A172 (cell line): ENCODE measurements at regions not wholly inside any gene's neighbourhood (a gene's known extent, or its start where the extent isn't known, plus 50 kb on each side); places are given as distances from the start of the nearest gene placed in this dataset.

ENCODE experiments used
- DNase-seq: peaks from one replicate; pipeline ENCODE4 v3.0.0-alpha.2; 2015; ENCODE audit warnings: low spot score

DNA sequence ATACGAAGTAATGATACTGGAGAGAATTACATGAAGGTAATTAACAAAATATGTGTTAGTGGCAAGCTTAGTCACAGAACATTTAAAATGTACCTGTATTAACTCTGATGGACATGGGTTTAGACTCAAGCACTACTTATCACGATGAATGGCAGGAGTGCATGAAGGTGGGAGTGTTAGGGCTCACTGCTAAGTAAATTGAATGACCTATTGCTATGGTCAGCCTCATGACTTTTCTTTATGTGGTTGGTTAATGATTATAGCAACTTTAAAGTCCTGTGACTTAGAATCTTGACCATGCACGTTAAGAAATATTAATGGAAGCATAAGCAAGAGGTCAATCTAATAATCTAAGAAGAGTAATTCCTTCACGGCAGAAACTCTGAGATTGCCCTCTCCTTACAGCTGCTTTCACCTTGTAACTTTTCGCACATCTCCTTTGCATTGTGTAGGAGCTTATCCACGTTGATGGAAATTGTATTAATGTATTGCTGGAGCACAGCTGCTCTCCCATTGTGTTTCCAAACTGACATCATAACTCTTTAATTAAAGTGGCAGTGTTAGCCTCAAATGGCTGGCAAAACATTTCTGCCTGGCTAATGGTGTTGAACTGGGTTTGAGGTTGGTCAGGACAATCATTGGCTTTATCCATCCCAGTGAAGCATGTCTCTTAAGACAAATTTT is 114.5 kb downstream of the RXFP2 start:
- DNase-seq: no peak

DNA sequence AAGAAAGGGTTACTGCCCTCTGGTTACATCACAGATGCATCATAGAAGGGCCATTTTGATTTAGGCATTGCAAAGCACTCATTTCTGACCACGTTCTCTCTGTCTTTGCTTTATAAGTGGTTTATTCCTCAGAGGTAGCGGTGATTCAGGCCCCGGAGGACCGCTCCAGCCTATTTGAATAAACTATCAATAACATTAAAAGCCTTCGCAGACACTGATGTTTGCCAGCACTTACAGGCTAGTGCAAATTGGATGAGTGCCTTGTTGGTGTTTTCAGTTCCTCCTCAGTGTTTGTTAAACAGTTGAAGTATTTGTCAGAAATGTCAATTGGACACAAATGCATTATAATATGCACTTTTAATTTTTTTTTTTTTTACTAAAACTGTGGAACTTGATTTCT is 120.2 kb downstream of the RXFP2 start:
- no peak for DNase-seq

DNA sequence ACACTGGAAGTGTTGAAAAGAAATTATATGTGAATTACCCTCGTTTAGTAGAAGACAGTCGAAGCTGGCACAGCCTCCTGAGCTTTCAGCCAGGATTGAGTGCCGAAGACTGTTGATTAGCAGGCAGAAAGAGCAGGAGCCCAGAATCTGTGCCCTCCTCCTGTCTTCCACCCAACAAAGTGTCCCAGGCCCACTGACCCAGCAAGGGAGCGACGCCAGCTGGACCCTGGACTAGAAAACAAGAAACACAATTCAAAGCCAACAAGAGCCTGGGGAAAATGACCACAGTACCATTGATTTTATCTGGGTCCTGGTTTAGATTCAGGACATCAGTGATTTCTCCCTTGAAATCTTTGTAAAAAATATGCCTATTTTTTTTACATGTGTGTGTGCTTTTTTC is 120.7 kb downstream of the RXFP2 start:
- no peak for DNase-seq

DNA sequence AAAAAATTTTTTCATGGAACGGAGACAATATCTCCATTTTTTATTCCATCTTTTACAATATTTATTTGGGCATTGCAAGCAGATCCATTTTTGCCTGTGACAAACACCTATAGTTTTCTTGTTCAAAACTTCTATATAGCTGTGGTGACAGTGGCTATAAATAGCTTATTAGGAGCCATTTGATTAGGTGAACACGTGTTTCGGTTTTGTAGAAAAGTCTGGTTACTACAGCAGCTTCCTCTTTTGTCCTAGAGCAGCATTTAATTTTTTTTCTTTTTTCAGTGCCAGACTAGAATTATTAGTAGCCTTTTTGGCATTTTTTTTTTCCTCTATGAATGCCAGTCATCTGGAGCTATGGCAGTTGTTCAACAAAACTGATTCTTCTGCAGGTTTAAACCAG is 123.5 kb downstream of the RXFP2 start:
- no peak for DNase-seq

DNA sequence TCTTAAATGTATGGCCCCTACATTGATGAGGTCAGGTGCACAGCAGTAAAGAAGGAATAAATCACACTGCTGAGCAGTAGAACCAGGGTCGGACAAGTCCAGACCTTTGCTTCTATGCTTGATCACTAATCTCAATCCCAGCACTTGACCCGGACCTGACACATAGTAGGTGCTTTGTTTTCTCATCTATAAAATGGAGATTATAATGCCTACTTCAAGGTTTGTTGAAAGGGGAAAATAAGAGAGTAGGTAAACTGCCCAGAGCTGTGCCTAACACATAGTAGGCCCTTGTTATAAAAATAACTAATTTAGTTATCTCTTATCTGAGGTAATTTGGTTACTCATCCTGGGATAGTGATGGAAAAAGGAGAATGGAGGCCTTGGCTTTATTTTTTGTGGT is 125.0 kb downstream of the RXFP2 start:
- no peak for DNase-seq

DNA sequence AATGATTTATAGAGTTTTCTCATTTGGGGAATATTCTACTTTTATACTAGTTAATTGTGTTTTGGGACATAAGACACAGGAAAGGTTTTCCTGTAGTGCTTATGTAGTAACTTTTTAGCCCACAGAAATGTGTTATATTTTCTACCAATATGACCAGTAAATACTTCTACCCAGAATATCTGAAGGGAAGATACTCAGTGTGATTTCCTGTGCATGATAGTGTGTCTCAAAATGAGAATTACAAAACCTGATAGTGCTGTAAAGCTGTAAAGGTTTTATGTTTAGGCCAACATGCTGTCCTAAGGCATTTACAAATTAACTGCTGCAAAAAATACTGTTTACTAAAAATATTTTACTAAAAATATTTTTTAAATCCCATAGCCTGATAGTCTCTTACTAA is 126.8 kb downstream of the RXFP2 start:
- no peak for DNase-seq

DNA sequence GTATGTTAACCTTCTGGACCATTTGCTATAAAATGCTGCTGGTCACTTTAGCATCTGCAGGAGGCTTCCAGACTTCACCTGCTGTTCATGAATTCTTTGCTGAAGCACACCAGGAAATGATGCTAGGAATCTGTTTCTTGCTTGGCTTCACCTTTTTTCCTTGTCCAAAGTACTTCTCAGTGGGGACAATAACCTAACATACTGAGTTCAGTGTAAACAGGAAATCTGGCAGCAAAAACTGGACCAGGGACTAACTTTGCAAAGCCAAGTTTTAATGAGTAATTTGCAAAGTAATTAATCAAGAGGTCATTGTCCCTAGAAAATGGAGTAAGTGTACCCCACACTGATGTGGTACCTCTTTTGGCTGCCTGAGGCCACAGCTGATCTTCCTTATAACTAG is 128.4 kb downstream of the RXFP2 start:
- DNase-seq: no peak

DNA sequence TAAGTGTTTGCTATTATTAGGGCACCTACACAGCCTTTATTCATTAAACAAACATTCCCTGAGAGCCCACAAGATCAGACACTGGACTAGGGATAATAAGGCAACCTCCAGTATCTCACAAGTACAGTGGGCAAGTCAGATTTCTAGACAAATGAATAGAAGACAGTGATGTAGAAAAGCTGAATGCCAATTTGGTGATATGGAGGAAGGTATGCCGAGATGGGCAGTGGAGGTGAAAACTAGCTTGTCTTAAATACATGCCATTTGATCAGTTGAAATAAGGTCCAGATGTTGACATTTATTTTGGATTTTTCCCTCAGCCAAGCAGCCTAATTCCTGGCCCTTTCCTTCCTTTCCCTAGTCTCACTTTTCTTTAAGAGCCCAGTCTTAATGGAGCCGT is 130.3 kb downstream of the RXFP2 start:
- no peak for DNase-seq

DNA sequence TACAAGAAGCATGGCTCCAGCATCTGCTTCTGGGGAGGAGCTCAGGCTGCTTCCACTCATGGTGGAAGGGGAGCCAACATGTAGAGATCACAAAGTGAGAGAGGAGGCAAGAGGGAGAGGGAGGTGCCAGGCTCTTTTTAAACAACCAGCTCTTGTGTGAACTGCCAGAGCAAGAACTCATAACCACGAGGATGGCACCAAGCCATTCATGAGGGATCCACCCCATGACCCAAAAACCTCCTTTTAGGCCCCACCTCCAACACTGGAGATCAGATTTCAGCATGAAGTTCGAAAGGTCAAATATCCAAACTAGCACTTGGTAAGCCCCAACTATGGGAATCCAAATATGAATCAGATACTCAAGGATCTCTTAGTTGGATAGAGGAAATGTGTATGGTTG is 131.2 kb downstream of the RXFP2 start:
- no peak for DNase-seq

DNA sequence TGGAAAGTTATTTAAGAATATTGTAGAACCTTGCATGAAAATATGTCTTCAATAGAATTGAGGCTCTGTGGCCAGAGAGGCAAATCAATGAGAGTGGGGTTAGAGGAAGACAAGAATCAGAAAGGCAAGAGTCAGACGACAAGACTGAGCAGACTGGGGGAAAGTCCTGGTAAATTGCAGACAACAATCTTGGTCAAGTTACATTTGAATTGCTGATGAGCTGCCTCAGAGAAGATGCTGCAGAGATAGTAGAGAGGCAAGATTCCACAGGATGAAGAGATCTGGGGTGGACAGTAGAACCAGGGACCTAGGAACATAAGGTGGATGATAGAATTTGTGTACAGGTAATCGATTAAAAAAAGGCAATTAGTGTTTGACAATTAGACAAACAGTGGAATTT is 133.8 kb downstream of the RXFP2 start:
- DNase-seq: no peak

DNA sequence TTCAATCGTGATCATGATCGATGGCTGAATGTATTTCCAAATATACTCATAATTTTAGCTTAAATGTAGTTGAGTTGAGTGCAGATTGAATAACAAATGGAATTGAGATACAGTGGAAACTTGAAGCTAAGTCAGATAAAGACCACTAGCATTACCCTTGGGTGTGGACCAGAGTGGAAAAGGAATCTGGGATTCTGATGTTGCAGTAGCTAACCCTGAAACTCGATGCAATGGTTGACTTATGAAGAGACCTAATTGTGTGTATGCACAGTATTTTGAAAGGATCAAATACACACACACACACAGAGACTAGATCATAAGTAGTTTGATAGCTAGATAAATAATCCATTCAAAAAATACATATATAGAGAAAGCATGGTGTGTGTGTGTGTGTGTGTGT is 135.8 kb downstream of the RXFP2 start:
- no peak for DNase-seq

DNA sequence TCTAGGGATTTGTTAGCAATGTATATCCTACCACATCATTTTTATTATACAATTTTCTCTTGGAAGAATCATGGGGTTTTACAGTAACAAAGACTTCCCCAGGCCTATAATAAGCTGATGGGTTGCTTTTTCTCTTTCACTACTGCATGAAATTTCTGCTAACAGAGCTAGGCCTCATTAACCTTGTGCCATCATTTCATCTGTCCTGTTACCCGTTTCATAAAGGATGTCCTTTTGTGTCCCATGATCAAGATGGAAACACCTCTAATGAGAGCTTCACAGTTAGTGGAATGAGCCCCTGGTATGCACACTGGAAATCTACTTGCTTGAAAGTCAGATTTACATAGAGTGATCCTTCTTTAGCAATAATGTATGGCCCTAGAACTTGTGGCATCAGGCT is 138.7 kb downstream of the RXFP2 start:
- DNase-seq: no peak

DNA sequence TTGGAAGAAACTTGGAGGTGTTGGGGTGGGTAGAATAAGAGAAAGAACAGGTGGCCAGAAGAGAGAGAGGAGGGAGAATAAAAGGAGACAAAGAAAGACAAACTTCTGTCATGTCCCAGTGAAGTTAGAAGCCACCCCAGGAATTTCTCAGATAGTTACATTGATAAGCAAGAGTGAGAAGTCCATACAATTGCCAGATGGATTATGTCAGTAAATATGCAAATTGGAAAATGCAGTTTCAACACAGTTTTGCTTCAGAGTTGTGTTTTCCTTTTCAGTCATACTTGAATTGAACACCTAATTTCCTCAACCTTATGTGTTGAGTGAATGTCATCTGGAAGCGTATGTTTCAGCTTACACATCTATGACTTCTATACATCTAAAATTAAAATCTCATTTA is 139.2 kb downstream of the RXFP2 start:
- DNase-seq: no peak

DNA sequence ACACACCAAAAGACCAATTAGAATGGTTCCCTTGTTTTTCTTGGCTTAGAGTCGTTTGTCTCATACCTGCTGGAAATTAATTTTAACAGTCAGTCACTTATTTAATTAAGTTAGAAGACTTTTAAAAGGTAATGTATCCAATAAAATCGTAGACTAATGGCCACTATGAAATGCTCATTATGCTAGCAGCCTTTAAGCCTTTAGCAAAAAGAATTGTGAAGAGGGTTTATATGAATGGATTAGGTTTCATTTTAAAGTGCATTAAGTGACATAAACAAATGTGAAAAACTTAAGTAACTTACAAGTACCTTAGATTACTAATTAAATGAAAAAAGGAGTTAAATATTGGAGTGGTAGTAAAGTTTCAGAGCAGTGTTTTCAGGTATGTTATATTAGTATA is 139.6 kb downstream of the RXFP2 start:
- no peak for DNase-seq

DNA sequence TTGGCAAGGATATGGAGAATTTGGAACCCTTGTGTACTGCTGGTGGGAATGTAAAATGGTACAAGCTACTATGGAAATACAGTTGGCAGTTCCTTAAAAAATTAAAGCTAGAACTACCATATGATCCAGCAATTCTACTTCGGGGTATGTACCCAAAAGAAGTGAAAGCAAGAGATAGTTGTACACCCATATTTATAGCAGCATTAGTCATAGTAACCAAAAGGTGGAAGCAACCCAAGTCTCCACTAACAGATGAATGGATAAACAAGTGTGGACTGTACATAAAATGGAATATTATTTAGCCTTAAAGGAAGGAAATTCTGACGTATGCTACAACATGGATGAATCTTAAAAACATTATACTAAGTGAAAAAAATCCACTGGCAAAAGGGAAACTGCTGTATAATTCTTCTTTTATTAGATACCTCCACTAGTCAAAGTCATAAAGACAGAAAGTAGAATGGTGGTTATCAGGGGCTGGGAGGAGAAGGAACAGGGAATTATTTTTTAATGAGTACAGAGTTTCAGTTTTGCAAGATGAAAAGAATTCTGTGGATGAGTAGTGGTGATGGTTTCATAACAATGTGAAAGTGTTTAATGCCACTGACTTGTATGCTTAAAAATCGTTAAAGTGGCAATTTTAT is 141.6 kb downstream of the RXFP2 start:
- no peak for DNase-seq

DNA sequence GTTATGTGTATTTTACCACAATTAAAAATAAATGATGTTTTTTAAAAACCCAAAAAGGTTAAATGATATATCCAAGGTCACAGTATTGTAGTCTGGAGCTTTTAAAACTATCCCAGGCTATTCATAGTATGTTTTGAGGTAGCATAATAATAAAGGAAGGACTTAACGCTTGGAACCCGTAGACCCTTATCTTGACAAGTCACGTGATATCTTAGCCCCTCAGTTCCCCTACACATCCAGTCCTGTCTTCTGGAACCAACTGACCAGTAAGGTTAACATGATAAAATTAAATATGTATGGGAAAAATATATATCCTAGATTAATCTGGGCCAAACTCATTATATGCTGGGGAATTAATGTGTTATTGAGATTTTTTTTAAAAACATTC is 142.2 kb downstream of the RXFP2 start:
- no peak for DNase-seq

DNA sequence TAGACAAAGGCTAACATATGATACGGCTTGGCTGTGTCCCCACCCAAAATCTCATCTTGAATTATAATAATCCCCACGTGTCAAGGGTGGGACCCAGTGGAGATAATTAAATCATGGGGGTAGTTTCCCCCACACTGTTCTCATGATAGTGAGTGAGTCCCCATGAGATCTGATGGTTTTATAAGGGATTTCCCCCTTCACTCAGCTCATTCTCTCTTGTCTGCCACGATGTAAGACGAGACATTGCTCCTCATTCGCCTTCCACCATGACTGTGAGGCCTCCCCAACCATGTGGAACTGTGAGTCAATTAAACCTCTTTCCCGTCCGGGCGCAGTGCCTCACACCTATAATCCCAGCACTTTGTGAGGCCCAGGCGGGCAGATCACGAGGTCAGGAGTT is 143.5 kb downstream of the RXFP2 start:
- DNase-seq: no peak

DNA sequence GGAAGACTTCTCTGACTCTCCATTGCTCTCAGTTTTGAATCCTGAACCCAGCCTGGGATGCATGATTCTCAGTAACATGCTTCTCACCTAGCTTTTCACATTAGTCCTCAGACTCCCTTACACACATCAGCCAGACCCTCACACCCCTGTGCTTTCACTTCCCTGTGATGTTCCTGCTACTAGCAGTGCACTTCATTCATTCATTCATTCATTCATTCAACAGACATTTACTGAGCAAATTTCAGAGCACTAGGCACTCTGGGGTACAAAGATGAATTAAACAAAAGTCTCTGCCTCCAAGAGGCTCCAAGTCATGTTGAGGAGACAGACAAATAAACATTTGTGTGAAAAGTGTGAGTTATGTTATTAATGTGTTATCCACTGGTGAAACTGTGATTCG is 145.2 kb downstream of the RXFP2 start:
- DNase-seq: no peak

DNA sequence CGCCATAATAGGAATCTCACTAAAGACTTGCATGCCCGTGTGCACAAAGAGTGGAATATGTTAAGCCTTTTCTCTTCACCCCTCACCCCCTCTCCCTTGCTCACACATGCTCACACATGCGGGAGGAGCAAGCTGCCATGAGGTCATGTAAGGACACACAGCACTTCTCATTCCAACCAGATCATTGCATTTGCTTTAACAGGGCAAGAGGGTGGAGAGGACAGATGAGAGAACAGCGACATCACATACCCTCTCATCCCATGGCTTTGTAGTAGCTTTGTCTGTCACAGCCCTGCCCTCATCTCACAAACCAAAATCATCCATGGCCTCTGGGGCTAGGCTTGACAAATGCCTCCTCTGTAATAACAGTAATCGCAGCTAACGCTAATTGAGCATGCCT is 145.6 kb upstream of the FRY start:
- DNase-seq: no peak

DNA sequence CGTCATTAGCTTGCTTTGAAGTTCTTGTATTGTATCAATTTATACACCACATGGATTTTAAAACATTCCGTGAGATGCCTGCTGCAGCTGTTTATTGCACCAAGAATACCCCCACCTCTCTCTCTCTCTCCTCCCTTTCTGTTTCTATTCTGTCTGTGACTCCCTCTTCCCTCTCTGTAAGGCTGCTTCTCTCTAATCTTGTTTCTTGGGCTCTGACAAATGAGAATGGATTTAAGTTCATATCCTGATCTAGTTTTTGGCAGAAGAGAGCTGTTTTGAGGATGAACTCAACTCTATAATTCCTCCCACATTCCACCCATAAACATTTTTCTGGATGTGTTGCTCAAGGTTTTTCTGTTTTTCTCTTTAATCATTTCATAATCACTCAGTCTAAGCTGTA is 144.3 kb upstream of the FRY start:
- DNase-seq: no peak

DNA sequence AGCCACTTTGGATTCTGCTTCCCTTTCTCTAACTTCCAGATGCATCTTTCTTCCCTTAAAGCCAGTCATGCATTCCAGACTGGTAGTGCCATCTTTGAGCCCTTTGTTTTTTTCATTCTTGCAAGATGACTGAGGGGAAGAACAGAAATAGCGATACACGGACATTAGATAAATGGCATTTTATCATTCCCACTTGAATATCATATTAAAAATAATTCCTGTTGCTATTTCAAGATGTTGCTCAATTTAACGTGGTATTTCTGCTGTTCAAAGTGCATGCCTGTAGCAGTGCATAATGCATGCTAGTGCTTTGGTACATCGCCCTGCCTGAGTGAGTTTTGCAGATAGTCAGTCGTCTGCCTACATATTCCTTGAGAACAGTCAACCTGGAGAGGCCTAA is 140.6 kb upstream of the FRY start:
- DNase-seq: no peak

DNA sequence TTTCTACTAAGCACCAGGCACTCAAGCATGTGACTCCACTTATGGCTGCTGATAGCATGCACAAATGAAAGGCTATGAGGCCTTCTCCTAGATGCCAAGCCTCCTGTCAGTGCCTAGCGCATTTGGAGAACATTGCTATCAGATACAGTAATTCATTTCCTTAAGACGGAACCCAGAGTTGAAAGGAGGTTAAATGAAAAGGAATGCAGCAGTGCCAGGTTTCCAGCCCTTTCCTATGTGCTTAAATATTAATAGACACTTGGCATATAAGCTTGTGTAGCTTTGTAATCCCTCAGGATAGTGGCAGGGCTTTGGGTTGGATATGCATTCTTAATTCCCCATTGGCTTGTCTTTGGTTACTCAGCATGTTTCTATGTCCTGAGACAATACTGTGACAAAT is 140.1 kb upstream of the FRY start:
- DNase-seq: no peak

DNA sequence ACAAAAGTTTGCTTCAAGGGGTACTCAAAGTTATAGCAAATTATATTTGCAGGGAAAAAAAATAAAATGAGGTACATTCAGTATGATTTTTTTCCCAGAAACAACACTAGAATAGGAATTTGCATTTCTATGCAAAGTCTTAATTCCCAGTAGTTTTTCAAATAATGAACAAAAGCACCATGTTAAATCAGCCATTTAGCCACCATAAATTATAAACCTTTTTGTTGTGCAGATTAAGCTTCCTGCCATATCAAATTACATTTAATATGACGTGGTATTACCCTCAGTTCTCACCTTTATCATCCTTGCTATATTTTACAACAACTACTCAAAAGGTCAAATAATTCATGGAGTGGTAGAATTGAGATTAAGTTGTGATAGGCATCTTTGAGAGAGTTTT is 136.6 kb upstream of the FRY start:
- DNase-seq: no peak

DNA sequence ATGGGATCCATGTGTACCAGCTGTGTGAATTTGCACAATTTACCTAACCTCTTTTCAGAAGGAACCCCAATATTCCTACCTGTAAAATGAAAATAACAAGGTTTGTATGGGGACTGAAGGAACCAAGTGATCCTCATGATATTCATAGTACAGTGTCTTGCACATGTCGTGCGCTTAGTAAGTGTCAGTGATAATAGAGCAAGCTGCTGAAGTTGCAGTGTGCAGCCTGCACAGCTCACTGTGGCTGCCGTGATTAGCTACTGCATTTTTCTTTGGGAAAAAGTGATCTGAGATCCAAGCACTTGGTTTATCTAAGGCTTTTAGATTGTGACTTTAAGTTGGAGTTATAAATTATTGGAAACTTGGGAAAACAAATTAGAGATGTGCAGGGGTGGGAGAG is 135.9 kb upstream of the FRY start:
- no peak for DNase-seq
